GM19372 (cell line): ENCODE measurements at regions not wholly inside any gene's neighbourhood (a gene's known extent, or its start where the extent isn't known, plus 50 kb on each side); places are given as distances from the start of the nearest gene placed in this dataset.
"Not testable (repeated sequence)": the region's sequence is repeated elsewhere in the genome, so short reads cannot be mapped to it uniquely, and the experiment has no call there.

ENCODE experiments used
- ATAC-seq: cut with Tn5 transposase; IDR thresholded peaks from one replicate; pipeline ENCODE4 v1.9.1; 2021; ENCODE audit warnings: mild to moderate bottlenecking, low read depth, moderate library complexity; ENCODE audit not compliant: unreplicated experiment

DNA sequence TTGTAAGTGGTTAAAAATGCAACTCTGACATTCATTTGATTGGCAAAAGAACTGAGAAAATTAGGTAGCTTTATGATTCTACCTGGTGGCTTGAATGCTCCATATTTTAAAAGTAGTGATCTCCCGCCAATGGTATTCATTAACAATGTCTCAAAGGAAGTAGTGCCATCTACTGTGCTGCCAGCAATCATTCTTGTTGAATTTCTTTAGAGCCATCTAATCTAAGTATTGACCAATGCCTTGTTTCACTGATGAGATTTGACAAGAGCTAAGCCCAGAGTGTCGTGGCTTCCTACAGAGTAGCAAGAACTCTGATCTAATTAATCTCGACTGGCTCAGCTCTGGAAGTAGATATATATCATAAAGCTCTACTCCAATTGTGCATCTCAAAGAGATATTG, 696.7 kb downstream of the C6orf118 start:
- ATAC-seq = no peak

- not testable (repeated sequence) for ATAC-seq
These were observed 698.5 kb downstream of the C6orf118 start for GRCh38 chr6:164610859-164611258.

DNA sequence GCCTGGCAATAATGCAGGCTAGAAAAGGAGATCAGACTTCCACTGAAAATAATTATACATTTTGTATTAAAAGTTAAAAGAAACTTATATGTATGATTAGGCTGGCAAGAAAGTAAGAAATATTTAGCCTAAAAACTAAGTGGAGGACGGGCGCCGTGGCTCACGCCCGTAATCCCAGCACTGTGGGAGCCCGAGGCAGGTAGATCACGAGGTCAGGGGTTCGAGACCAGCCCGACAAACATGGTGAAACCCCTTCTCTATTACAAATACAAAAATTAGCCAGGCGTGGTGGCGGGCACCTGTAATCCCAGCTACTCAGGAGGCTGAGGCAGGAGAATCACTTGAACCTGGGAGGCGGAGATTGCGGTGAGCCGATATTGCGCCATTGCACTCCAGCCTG, 707.0 kb downstream of the C6orf118 start:
- ATAC-seq = not testable (repeated sequence)

- no peak for ATAC-seq
These were observed 727.8 kb downstream of the C6orf118 start for GRCh38 chr6:164581563-164581962.

- no peak for ATAC-seq
These were observed 730.4 kb downstream of the C6orf118 start for GRCh38 chr6:164579035-164579434.

DNA sequence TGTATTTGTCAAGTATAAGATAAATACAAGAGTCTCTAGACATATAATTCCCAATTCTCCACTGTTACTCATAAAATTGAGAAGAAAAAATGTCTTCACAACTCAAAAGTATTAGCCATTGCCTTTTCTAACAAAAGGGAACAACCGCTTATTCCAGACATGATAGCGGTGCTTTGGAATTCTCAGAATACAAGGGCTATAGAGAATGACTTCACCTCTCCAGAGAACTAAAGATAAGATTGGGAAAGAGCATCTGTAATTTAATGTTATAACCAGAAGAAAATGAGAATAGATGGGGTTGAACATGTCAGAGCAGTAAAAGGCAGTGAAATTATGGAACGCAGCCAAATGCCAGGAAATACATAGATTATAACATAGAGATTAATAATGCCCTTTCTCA, 730.8 kb downstream of the C6orf118 start:
- ATAC-seq = no peak

DNA sequence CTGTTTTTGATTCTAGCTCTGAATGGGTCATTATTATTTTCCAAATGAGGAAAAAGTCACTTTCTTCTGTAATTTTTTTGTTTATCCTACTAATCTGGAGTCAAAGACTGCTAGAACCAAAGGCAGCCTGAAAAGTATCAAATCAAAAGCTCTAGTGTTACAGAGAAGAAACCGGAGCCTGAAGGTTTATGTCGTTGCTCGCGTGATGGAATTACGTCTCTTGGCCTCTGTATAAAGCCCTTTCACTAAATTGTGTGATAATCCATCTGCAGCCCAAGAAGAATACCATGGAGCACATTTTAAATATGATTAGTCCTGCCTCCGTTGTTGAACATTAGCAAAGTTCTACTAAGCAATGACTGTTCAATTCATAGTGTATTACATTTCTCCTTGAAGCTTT, 738.6 kb downstream of the C6orf118 start:
- no peak for ATAC-seq

DNA sequence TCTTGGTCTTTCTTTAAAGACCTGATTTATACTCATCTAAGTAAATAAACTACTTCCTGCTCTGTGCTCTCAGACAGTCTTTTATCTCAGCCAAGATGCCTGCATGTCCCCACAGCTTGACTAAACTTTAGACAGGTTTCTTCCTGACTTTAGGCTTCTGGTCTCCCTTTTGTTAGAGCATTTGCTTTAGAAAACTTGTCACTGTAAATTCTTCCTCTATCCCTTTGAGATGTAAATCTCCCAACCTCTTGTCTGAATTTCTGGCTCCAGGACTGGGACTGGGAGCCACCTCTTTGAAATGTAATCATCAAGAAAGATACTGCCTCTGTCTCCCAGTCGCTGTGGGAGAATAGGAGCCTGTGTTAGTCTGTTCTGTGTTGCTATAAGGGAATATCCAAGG, 739.9 kb downstream of the C6orf118 start:
- no peak for ATAC-seq

- no peak for ATAC-seq
These were observed 745.5 kb downstream of the C6orf118 start for GRCh38 chr6:164563924-164564323.

- no peak for ATAC-seq
These were observed 747.7 kb downstream of the C6orf118 start for GRCh38 chr6:164561656-164562055.

DNA sequence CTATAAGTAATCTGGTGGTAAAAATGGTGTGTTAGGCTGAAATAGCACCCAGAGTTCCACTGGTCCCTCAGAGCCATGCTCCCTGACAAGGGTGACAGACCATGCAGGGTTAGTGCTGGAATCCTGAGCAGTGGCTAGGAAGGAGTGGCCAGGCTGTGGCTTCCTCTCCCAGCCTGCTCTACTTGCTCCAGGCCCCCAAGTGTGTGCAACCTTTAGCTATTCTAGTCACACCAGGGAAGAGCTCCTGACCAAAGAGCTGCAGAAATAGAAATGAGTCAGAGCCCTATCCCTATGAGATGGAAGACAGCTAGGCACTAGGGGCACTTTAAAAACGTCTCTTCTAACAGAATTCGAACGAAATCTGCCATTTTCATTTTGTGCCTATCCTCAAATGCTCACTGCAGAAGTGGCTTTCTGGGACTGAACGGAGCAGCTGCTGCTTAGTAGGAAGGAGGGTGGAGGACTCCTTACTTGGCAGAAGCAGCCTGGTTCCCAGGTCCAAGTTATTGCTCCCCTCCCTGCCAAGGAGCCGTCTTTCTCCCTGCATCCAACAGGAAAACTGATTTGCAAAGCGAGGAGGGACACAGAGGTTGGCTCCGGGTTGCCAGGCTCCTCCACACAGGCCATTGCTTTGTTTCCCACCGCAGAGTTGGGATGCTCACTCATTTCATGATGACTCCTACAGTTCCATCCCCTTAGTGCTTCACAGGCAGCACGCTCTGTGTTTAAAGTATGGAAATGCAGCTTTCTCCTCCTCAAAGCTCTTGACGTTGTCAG, 754.5 kb downstream of the C6orf118 start:
- ATAC-seq = no peak

- no peak for ATAC-seq
These were observed 755.2 kb downstream of the C6orf118 start for GRCh38 chr6:164554226-164554625.

DNA sequence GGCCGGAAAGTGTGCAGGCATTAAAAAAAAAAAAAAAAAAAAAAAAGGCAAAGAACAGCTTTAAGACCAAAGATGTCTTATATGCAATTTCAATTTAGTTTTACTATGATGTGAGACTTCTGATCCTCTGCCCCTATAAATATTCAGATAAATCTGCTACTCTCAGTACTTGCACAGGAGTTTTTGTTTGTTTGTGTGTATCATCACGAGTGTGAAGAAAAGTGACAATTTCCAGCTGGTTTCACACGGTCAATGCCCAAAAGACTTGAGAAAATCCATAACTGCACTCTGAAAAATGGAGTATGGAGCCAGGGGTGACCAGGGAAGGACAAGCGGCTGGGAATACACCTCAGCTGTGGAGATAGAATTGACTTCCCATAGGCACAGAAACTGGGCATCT, 757.7 kb downstream of the C6orf118 start:
- ATAC-seq = no peak

GRCh38 chr6:164547076-164547475, 762.3 kb downstream of the C6orf118 start:
- no peak for ATAC-seq

GRCh38 chr6:164546263-164546662, 763.1 kb downstream of the C6orf118 start:
- no peak for ATAC-seq

DNA sequence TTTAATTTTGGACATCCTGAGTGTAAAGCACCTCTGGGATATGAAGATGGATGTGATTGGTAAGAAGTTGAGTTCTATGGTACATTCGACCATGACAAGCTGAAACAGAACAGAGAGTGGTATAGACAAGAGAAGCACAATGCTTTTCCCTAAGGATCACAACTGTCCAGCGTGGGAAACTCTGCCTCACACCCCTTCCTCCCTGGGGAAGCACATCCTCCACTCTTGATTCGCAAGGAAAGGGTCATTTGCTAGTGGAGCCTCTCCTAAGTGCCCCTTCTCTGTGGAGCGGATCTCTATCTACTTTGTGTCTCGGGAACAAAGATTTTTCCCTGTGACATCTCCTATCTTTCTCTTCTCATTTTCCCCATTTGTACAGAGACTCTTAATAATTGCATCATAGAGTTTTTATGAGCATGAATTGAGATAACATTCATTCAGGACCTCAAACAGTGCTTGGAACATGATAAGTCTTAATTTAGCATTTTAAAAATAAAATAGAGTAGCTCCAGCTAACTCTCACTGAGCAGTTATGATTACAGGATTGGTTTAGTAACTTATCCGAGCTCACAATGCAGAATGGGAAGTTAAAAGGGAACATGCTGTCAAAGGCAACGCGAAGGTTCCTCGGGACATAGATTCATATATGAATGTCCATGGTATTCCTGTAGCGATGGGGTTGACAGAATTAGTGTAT, 775.2 kb downstream of the C6orf118 start:
- ATAC-seq = no peak

GRCh38 chr6:164533045-164533362, 776.4 kb downstream of the C6orf118 start:
- ATAC-seq = no peak

- no peak for ATAC-seq
These were observed 777.0 kb downstream of the C6orf118 start for GRCh38 chr6:164532198-164533044.

GRCh38 chr6:164531736-164532135, 777.7 kb downstream of the C6orf118 start:
- ATAC-seq = no peak

DNA sequence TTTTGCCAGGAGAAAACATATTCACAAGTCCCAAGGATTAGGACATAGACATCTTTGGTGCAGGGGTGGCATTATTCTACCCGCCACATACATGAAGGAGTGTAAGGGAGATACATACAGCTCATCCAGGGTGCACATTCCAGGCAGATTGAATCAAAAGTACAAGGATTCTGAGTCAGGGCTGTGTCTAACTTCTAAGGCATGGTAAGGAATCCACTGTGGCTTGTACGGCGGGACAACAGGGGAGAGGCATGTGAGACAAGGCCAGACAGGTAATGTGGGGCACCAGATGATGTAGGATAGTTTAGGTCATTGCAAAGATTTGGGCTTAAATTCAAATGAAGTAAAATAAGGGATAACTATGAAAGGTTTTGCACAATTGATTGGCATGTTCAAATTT, 780.9 kb downstream of the C6orf118 start:
- ATAC-seq = no peak

- no peak for ATAC-seq
These were observed 786.2 kb downstream of the C6orf118 start for GRCh38 chr6:164523087-164523654.
